Neural crest cell (in vitro differentiated cells): ENCODE measurements at regions not wholly inside any gene's neighbourhood (a gene's known extent, or its start where the extent isn't known, plus 50 kb on each side); places are given as distances from the start of the nearest gene placed in this dataset.

Experiments used
- DNase-seq: peaks from one replicate; pipeline ENCODE4 v3.0.0; 2021; ENCODE audit warnings: low read depth, mixed read lengths, low spot score
- H3K27ac Mint-ChIP-seq: one replicate; pipeline ENCODE4 v1.8.0; 2021; ENCODE audit warnings: mild to moderate bottlenecking, mixed read lengths; ENCODE audit not compliant: unreplicated experiment
- H3K27me3 Mint-ChIP-seq: 2 replicates; pipeline ENCODE4 v1.8.0; 2021; ENCODE audit warnings: low read depth, mild to moderate bottlenecking, mixed read lengths
- H3K36me3 Mint-ChIP-seq: 2 replicates; pipeline ENCODE4 v1.8.0; 2021; ENCODE audit warnings: low read depth, mild to moderate bottlenecking, mixed read lengths
- H3K4me1 Mint-ChIP-seq: 2 replicates; pipeline ENCODE4 v1.8.0; 2021; ENCODE audit warnings: mixed read lengths
- H3K4me3 Mint-ChIP-seq: one replicate; pipeline ENCODE4 v1.8.0; 2021; ENCODE audit warnings: mild to moderate bottlenecking, mixed read lengths
- H3K9me3 Mint-ChIP-seq: 2 replicates; pipeline ENCODE4 v1.8.0; 2021; ENCODE audit warnings: mixed read lengths
- TF ChIP-seq, protein P1 (sequence below): fragments of 200-600 bp; sonication (generic); conservative IDR thresholded peaks from 2 replicates; pipeline ENCODE4 v1.5.0; 2021; ENCODE audit warnings: antibody characterized with exemption, mild to moderate bottlenecking

DNA sequence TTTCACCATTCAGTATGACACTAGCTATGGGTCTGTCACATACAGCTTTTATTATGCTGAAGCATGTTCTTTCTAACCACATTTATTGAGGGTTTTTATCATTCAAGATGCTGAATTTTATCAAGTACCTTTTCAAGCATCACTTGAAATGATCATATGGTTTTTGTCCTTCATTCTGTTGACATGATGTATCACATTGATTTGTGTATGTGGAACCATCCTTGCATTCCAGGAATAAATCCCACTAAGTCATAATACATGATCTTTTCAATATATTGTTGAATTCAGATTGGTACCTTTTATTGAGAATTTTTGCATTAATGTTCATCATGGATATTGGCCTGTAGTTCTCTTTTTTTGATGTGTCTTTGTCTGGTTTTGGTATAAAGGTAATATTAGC, 317.4 kb downstream of the NNT start:
- Mint-ChIP-seq H3K4me1 (no peaks in the 10 kb centered on the region), H3K27me3 (no peaks in the 10 kb centered on the region), H3K36me3 (no peaks in the 10 kb centered on the region)

DNA sequence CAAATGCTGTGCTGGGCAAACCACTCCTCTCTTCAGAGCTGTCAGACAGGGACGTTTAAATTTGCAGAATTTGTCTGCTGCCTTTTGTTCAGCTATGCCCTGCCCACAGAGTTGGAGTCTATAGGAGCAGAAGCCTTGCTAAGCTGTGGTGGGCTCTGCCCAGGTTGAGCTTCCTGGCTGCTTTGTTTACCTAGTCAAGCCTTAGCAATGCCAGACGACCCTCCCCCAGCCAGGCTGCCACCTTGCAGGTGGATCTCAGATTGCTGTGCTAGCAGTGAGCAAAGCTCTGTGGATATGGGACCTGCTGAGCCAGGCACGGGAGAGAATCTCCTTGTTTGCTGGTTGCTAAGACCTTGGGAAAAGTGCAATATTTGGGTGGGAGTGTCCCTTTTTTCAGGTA, 314.9 kb downstream of the NNT start:
- H3K27ac Mint-ChIP-seq: no peak overlapping the region

More for the DNA sequence above, 317.4 kb downstream of the NNT start:
- no peaks in the 10 kb centered on the region for H3K9me3 Mint-ChIP-seq
- DNase-seq: no peak
- TF ChIP-seq, protein P1, sequence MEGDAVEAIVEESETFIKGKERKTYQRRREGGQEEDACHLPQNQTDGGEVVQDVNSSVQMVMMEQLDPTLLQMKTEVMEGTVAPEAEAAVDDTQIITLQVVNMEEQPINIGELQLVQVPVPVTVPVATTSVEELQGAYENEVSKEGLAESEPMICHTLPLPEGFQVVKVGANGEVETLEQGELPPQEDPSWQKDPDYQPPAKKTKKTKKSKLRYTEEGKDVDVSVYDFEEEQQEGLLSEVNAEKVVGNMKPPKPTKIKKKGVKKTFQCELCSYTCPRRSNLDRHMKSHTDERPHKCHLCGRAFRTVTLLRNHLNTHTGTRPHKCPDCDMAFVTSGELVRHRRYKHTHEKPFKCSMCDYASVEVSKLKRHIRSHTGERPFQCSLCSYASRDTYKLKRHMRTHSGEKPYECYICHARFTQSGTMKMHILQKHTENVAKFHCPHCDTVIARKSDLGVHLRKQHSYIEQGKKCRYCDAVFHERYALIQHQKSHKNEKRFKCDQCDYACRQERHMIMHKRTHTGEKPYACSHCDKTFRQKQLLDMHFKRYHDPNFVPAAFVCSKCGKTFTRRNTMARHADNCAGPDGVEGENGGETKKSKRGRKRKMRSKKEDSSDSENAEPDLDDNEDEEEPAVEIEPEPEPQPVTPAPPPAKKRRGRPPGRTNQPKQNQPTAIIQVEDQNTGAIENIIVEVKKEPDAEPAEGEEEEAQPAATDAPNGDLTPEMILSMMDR: no peak
- no peak overlapping the region for H3K27ac Mint-ChIP-seq
- no peak overlapping the region for H3K4me3 Mint-ChIP-seq

DNA sequence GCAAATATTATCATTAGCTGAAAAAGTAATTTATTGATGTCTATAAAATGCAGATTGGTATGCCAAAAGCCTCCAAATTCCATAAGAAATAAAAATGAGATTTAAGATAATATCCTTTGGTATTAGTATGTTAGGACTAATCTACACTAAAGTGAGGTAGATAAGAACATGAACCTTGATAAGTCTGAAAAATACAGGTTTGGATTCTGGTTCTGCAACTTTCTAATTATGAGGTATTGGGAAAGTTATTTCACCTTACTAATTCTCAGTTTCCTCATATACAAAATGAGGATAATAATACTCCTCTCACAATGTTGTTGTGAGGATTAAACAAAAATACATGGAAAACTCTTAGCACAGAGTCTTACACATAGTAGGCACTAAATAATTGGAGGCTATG, 300.1 kb downstream of the NNT start:
- Mint-ChIP-seq H3K27ac (no peak overlapping the region), H3K9me3 (no peaks in the 10 kb centered on the region), H3K4me1 (no peaks in the 10 kb centered on the region), H3K4me3 (no peak overlapping the region), H3K27me3 (no peaks in the 10 kb centered on the region), H3K36me3 (no peaks in the 10 kb centered on the region)
- TF ChIP-seq, protein P1: no peak
- DNase-seq: no peak

More for the DNA sequence above, 314.9 kb downstream of the NNT start:
- Mint-ChIP-seq H3K4me3 (no peak overlapping the region), H3K36me3 (no peaks in the 10 kb centered on the region), H3K4me1 (no peaks in the 10 kb centered on the region), H3K27me3 (no peaks in the 10 kb centered on the region), H3K9me3 (no peaks in the 10 kb centered on the region)
- TF ChIP-seq, protein P1: no peak
- no peak for DNase-seq

DNA sequence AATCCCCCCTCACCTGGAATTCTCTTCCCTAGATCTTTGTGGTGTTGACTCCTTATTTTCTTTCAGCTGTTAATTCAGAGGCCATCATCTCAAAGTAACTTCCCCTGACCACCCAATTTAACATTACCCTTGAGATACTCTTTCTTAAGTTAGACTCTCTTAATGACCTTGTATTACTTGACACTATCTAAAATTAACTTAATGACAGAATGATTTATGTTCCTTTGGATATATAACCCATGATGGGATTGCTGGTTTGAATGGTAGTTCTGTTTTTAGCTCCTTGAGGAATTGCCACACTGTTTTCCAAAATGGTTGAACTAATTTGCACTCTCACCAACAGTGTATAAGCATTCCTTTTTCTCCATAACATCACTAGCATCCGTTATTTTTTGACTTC, 298.0 kb downstream of the NNT start:
- DNase-seq: no peak

DNA sequence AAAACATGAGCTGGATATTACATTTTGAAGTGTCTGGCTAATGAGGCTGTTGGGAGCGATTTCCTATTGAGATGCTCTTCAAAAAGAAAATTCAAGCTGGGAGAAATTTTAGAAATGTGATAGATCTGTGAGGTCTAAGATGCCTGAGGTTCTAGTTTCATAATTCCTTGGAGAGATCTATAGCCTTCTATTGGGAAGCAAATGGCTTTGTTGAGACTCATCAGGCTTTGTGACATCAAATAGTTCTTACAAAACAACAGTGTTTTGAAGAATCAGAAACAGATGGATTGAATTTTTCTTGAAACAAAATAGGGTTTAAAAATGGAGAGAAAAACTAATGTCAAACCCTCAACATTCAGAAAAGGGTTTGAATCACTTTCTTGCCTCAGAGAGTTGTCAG, 292.9 kb downstream of the NNT start:
- no peaks in the 10 kb centered on the region for H3K36me3 Mint-ChIP-seq
- no peak overlapping the region for H3K4me3 Mint-ChIP-seq
- H3K4me1 Mint-ChIP-seq: no peaks in the 10 kb centered on the region
- H3K27ac Mint-ChIP-seq: no peak overlapping the region
- TF ChIP-seq, protein P1: no peak
- H3K27me3 Mint-ChIP-seq: no peaks in the 10 kb centered on the region
- H3K9me3 Mint-ChIP-seq: no peaks in the 10 kb centered on the region
- DNase-seq: no peak

More for the DNA sequence above, 298.0 kb downstream of the NNT start:
- H3K4me1 Mint-ChIP-seq: no peaks in the 10 kb centered on the region
- no peaks in the 10 kb centered on the region for H3K36me3 Mint-ChIP-seq
- H3K27ac Mint-ChIP-seq: no peak overlapping the region
- TF ChIP-seq, protein P1: no peak
- H3K9me3 Mint-ChIP-seq: no peaks in the 10 kb centered on the region
- H3K4me3 Mint-ChIP-seq: no peak overlapping the region
- H3K27me3 Mint-ChIP-seq: no peaks in the 10 kb centered on the region
